NOMO-1 (cell line): ENCODE measurements at regions not wholly inside any gene's neighbourhood (a gene's known extent, or its start where the extent isn't known, plus 50 kb on each side); places are given as distances from the start of the nearest gene placed in this dataset.
"Not testable (repeated sequence)": the region's sequence is repeated elsewhere in the genome, so short reads cannot be mapped to it uniquely, and the experiment has no call there.

Experiments used
- DNase-seq, 2 experiments: peaks; one replicate each; lab custom pipeline; 2025; ENCODE audit not compliant: unreplicated experiment in 2 of 2; lab: John Stamatoyannopoulos, UW

DNA sequence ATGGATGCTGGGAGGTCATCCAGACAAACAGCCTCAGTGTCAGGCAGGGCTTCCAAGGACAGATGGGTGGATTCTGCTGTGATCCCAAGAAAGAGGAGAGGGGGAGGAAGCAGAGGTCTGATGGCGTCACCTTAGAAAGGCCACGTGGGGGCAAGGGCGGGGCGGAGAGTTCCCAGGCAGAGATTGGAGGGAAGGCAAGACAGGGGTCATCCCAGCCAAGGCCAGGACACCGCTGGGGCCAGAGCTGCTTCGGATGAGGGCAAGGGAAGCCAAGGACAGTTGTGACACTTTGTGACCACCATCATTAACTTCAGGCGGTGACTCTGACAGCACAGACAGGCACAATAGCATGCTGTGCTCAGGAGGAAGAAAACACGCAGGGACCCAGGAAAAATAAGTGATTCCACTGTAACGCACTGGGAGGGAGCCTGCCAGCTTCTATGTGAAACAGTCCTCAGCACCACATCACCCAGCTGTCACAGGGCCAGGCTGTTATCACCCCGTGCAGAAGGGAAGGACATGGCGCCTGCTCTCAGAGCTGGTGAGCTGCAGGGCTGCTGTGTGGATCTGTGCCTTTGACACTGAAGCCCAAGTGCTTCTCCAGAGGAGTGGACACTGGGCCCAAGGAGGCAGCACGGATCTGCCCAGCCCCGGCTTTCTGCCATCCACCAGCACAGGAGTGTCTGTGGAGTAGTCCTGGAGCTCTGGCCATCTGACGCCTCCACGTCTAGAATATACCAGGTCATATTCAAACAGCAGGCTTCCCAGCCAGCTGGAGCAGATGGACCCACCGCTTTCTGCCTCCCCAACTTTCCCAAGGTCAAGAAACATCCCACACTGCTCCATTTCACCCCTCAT, 204.1 kb downstream of the NDUFA10 start:
- no peak for DNase-seq

DNA sequence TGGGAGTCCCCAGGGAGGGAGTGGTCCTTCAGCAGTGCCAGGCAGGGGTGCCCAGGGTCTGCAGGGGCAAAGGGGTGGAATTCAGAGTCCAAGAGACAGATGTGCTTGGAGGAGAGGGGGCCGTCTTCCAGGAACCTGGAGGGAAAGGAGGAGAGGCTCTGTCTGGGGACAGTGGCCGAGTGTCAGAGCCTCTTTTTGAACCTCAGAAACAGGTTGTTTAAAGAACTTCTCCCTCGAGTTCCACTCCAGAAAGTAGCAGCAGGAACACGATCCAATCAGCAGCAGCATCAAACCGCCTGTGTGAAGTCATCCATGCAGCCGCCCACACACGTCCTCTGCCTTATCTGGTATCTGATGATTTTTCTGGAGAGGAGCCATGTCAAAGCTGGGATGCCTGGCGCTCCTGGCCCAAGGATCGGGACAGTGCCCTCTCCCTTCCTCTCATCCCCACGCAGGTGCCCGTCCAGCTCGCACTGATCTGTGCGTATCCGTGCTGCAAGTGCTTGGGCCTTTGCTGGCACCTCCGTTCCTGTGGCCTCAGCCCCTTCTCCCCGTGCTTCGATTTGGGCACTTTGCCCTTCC, 205.1 kb downstream of the NDUFA10 start:
- no peak for DNase-seq

DNA sequence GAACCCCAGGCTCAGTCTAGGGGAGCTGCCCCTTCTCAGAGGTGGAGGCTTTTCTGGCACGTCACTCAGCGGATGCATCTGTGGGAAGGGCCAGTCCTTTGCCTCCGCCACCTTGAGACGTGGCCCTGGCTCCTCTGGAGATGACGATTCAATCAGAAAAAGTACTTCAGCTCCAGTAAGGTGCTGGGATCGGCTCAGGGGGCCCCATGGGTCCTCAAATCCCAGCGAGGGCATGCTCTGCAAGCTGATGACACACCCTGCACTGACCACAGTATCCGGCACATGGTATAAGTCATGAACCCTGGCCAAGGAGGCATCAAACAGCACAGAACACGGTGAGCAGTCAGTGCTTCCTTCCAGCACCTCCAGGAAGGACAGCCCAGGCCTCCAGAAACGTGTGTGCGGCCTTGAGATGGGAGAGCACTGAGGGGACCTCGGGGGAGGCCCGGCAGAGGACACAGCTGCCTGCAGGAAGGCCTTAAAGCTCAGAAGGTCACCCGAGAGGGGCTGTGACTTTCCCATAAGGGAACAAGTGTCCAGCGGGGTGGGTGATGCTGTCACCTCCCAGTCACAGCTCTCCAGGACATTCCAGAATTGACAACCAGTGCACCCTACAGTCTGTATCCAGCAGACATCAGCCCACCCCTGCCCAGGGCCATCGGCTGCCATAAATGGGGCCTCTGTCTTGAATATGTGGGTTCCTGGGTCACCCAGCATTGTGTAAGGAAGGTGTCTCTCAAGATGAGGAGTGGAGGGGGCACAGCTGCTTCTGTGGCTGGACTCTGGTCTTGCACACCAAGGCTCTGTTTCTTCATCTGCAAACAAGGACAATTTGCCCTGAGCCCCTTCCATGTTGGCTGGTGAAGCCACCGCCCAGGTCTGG, 205.8 kb downstream of the NDUFA10 start:
- no peak for DNase-seq

DNA sequence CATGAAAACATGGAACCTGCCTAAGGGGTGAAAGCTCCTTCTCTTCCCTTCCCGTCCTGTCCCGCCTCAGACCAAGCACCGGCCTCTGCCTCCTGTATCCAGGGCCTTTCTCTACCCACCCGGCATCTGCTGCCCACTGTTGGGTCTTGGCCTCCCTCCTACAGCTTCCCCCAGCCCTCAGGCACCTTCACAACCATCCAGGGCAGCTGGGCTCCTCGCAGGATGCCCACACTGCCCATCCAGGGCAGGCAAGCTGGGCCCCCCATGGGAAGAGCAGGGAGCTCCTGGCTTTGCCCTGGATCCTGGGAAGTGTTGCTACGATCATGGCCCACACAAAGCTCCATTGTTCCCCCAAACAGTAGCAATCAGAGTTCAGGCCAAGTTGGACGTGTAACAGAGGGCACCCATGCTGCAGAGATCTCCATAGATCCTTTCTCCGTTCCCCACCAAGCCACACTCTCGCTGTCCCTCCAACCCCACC, 206.6 kb downstream of the NDUFA10 start:
- DNase-seq: no peak

DNA sequence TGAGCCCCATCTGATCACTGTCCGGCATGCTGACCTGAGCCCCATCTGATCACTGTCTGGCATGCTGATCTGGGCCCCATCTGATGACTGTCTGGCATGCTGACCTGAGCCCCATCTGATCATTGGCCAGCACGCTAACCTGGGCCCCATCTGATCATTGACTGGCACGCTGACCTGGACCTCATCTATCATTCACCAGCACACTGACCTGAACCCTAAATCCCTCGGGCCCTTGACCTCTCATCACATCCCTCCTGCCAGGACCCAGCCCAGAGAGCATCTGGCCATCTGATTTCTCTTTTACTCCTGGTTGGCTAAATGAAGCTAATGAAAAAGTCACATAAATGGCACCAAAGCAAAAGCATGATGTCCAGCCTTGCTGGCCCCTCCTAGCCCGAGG, 207.1 kb downstream of the NDUFA10 start:
- DNase-seq: no peak

DNA sequence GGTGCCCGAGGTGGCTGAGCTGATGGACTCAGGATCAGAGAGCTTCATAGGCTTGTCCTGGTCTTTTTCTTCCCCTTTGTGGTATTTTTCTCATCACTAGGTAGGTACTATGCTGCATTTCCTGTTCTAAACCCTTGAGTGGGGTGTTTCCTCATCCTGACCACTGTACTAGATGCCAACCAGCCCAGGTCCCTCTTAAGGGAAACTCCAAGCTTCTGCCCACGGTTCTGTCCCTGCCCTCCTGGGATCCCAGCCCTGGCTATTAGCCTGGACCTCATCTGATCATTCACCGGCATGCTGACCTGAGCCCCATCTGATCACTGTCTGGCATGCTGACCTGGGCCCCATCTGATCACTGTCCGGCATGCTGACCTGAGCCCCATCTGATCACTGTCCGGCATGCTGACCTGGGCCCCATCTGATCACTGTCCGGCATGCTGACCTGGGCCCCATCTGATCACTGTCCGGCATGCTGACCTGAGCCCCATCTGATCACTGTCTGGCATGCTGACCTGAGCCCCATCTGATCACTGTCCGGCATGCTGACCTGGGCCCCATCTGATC, 207.6 kb downstream of the NDUFA10 start:
- not testable (repeated sequence) for DNase-seq

DNA sequence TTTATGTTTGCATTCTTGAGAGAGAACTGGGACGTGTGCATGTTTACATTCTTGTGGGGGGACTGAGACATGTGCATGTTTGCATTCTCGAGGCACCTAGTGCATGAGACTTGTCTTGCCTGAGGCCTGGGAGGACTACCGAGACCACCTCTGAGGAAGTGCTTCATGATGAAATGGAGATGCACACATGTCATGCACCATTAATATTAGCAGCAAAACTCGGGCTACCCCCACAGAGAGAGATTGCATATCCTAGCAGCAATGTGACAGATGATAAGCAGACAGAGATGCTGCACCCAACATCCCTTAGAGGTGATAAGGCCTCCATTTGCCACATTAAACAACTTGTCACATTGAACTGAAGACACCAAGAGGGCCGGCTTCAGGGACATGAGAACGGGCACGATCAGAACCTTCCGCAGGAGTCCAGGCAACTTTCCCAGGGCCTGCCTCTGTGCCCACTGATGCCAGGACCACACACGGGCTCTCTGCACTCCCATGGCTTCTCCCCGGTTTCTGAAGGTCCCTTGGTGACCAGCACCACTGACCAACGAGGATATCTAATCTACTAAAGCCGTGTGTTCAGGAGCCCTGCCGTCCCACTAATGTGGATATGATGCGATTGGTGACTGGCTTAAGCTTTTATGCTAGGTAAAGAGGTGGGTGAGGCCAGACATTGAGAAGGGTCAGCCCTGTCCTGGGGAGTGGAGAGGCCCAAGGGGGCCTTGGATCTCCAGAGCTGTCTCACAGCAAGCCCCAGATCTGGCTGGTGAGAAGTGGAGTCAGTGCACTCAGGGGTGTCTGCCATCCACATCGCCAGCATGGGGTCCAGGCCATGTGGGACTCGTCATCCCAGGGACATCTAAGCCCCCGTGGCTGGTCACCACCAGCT, 208.3 kb downstream of the NDUFA10 start:
- DNase-seq: no peak

GRCh38 chr2:239815671-239816070, 209.5 kb downstream of the NDUFA10 start:
- no peak for DNase-seq

DNA sequence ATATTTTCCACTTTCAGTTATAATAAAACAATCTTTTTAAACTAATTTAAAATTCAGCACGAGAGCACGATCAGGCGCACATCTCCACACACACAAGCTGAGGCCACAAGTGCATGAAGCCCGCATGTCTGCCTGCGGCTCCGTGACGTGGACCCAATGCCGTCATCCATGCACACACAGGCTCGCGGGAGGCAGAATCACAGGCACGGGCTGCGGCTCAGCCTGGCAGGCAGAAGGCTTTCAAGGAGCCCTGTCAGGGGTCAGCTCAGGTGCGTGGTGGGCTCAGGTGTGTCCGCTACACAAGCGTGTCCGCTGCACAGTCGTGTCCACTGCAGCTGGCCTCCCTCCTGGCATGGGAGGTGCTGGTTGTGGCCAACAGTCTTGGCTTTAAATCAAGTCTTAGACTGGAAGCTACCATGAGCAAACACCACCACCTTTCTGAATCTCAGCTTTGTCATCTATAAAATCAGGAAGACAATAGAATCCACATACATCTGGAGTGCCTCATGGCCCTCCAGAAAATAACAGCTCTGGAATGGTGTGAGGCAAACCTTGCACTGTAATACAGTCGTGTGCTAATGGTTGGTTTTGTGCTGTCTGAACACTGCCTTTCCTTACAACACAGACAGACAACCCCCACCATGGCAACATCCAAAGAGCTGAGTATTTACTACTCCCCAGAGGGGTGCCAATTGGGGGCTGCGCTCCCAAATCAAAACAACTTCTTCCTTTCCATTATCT, 210.1 kb downstream of the NDUFA10 start:
- DNase-seq: no peak

- no peak for DNase-seq
Observed at GRCh38 chr2:239814116-239814860, 210.9 kb downstream of the NDUFA10 start.

- DNase-seq: no peak
Observed at GRCh38 chr2:239813261-239814115, 211.7 kb downstream of the NDUFA10 start.

GRCh38 chr2:239811806-239812560, 213.2 kb downstream of the NDUFA10 start:
- DNase-seq: no peak

GRCh38 chr2:239811111-239811781, 213.9 kb downstream of the NDUFA10 start:
- no peak for DNase-seq

- no peak for DNase-seq
Observed at GRCh38 chr2:239809391-239809790, 215.8 kb downstream of the NDUFA10 start.

DNA sequence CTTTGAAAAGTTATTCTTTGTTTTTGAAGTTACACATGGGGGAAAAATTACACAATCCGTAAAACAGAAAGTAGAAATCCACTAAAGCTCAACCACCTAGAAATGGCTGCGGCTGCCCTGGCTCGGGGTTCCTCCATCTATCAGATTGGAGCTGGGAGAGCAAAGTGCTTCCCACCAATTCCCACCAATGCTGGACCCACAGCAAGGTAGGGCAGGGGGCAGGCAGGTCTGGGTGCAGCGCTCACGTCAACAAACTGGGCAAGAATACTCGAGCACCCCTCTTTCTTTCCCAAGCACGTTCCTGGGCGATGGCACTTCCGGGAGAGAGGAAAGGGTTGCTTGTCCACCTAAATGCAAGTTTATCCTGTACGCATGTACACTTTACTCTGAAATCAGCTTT, 217.6 kb downstream of the NDUFA10 start:
- DNase-seq: no peak

- no peak for DNase-seq
Observed at GRCh38 chr2:239806758-239807434, 218.2 kb downstream of the NDUFA10 start.
